ENCODE measurements at regions not wholly inside any gene's neighbourhood (a gene's known extent, or its start where the extent isn't known, plus 50 kb on each side); places are given as distances from the start of the nearest gene placed in this dataset.

DNA sequence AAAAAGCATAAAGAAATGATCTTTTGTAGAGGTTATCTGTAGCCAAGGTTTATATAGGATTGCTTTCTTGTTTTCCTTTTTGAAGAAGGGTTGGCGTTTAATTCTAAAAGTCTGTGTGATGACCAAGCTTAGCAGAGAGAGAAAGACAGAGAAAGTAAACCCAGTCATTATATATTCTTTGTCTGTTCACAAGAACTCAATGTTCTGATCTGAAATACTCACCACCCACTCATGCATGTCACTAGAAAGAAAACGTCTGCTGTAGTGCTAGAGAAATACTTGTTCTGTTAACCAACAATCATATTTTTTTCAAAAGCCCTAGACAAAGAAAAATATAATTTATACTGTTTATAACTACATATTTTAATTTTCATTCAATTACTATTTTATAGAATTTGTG, 173.7 kb upstream of the SLITRK5 start:
- Histone ChIP-seq H2AK5ac (ENCODE audit: insufficient read length, low read length) (no peak overlapping the region), H3K27me3 (ENCODE audit: insufficient read depth, low read length) (no peaks in the 10 kb centered on the region)
- no CpG with 5 or more reads among the region's 2 CpGs for WGBS (ENCODE audit: extremely low coverage, insufficient read length, low lambda C conversion rate)

More for the DNA sequence above, 173.7 kb upstream of the SLITRK5 start:
- H3K9ac ChIP-seq (ENCODE audit: extremely low read depth, insufficient read length, low read length): no peak overlapping the region
- H2BK12ac ChIP-seq (ENCODE audit: insufficient read length, low read depth, low read length): no peak overlapping the region
- Mint-ChIP-seq H3K4me3 (no peak overlapping the region), H3K36me3 (ENCODE audit: insufficient read depth in 1 of 3, low read depth in 3 of 3) (no peaks in the 10 kb centered on the region), H3K9me3 (no peaks in the 10 kb centered on the region), H3K4me1 (no peaks in the 10 kb centered on the region), H3K27ac (no peak overlapping the region), H3K27me3 (ENCODE audit: low read depth) (no peaks in the 10 kb centered on the region)
- H3K79me2 ChIP-seq (ENCODE audit: insufficient read depth, low read length): no peaks in the 10 kb centered on the region
- no peak overlapping the region for H2BK120ac ChIP-seq (ENCODE audit: low read depth, low read length, poor library complexity, severe bottlenecking)
- no peaks in the 10 kb centered on the region for H3K79me1 ChIP-seq (ENCODE audit: insufficient read depth, low read depth, low read length, poor library complexity, severe bottlenecking)
- H3K9me3 ChIP-seq (ENCODE audit: control insufficient read depth, low read depth, low read length): no peaks in the 10 kb centered on the region
- no peak overlapping the region for H3K4me2 ChIP-seq (ENCODE audit: insufficient read depth, insufficient read length, low read length)
- no peak overlapping the region for H3T11ph ChIP-seq (ENCODE audit: low read length)
- H3K27ac ChIP-seq (ENCODE audit: insufficient read length, low read depth, low read length): no peak overlapping the region
- no peak for TF ChIP-seq CTCF (conservative IDR thresholded peaks at IDR 0.05)
- H3K14ac ChIP-seq (ENCODE audit: insufficient read depth, low read length): no peak overlapping the region
- H4K20me1 ChIP-seq (ENCODE audit: control insufficient read depth, insufficient read depth, insufficient read length): no peaks in the 10 kb centered on the region
- no peak overlapping the region for H3K18ac ChIP-seq (ENCODE audit: insufficient read length, low read depth, low read length)
- no peak overlapping the region for H2BK20ac ChIP-seq (ENCODE audit: low read depth, low read length, poor library complexity, severe bottlenecking)
- DNase-seq: no peak
- H4K91ac ChIP-seq (ENCODE audit: insufficient read length, low read depth, low read length): no peak overlapping the region
- H3K23ac ChIP-seq (ENCODE audit: insufficient read length, low read depth, low read length): no peak overlapping the region
- no peak overlapping the region for H2BK15ac ChIP-seq (ENCODE audit: low read depth, low read length)
- no peaks in the 10 kb centered on the region for H3K4me1 ChIP-seq (ENCODE audit: insufficient read depth, low read length)
- no peaks in the 10 kb centered on the region for H3K23me2 ChIP-seq (ENCODE audit: insufficient read length, low read depth, low read length, poor library complexity, severe bottlenecking)
- H4K8ac ChIP-seq (replicated peaks; ENCODE audit: insufficient read length, low read depth, low read length): no peak overlapping the region
- no peak overlapping the region for H4K5ac ChIP-seq (ENCODE audit: insufficient read length, low read depth, low read length)
- no peak overlapping the region for H2AFZ ChIP-seq (ENCODE audit: low read length)
- H3K4ac ChIP-seq (ENCODE audit: low read depth, low read length): no peak overlapping the region
- no peak overlapping the region for H3K56ac ChIP-seq (ENCODE audit: insufficient read length, low read depth, low read length)
- H2BK5ac ChIP-seq (ENCODE audit: insufficient read length, low read length): no peak overlapping the region

All from H9 (cell line).